K562 (cell line): ENCODE measurements at regions not wholly inside any gene's neighbourhood (a gene's known extent, or its start where the extent isn't known, plus 50 kb on each side); places are given as distances from the start of the nearest gene placed in this dataset.

Experiments
- ATAC-seq: fragments of 200-7000 bp; cut with Tn5 transposase; 3 replicates; pipeline ENCODE4 v1.9.1; 2020; ENCODE audit warnings: moderate library complexity
- BruUV-seq: library from RNA; stranded (reverse); fragments of 400-500 nt; replicated peaks from 2 replicates; lab custom pipeline; 2021; lab: Mats Ljungman, UMichigan
- CTCF ChIA-PET: fragments of 300-600 bp; formaldehyde crosslinking; extraction: SDS; loops from one replicate; lab custom pipeline; 2021; ENCODE audit warnings: low intra/inter-chr PET ratio; lab: Yijun Ruan, JAX
- POLR2A ChIA-PET: fragments of 300-600, 350-650 bp; sonication (Branson Sonifier 250); formaldehyde crosslinking; extraction: SDS; loops from one replicate; lab custom pipeline; 2021; ENCODE audit warnings: antibody characterized with exemption, inconsistent platforms; lab: Yijun Ruan, JAX
- DNase-seq, 4 experiments: peaks; one replicate each; pipeline versions ENCODE4 v3.0.0 to v3.0.0-alpha.2; 2011 to 2018; ENCODE audit warnings: low spot score in 3 of 4, mixed read lengths in 3 of 4; ENCODE audit errors: extremely low read depth in 1 of 4
- FAIRE-seq: peaks from 2 replicates; lab custom pipeline; 2011; peaks lifted over from hg19 to GRCh38; lab: Jason Lieb, UNC
- H2AFZ ChIP-seq: 2 replicates; pipeline ENCODE4 v1.6.0; 2011; ENCODE audit warnings: low read depth, low read length, control low read depth, inconsistent platforms
- H3K27ac ChIP-seq: fragments of 200-600 bp; 3 replicates; pipeline ENCODE4 v1.8.0; 2011; ENCODE audit warnings: low read depth, mild to moderate bottlenecking, control low read depth, inconsistent platforms, low read length, moderate library complexity, mixed read lengths; ENCODE audit errors: extremely low read depth
- H3K27me3 ChIP-seq, 2 experiments: fragments of 300-600 bp in 1 of 2; 2 replicates in 1 of 2; 3 replicates in 1 of 2; pipeline versions ENCODE4 v1.6.0 to v1.8.0; 2011; ENCODE audit warnings: inconsistent platforms in 2 of 2, low read length in 2 of 2, mild to moderate bottlenecking in 1 of 2, mixed read lengths in 1 of 2, moderate library complexity in 1 of 2; ENCODE audit not compliant: control insufficient read depth in 2 of 2, insufficient read depth in 2 of 2
- H3K36me3 ChIP-seq: fragments of 300-600 bp; 3 replicates; pipeline ENCODE4 v1.8.0; 2011; ENCODE audit warnings: mild to moderate bottlenecking, low read length, inconsistent platforms; ENCODE audit not compliant: control insufficient read depth, insufficient read depth
- H3K4me1 ChIP-seq, 2 experiments: fragments of 200-600 bp in 1 of 2; replicated peaks in 1 of 2; 2 replicates in 1 of 2; 3 replicates in 1 of 2; pipeline versions ENCODE4 v1.5.1 to v1.8.0; 2011; ENCODE audit warnings: inconsistent platforms in 2 of 2, low read length in 2 of 2, mild to moderate bottlenecking in 1 of 2, mixed read lengths in 1 of 2, moderate library complexity in 1 of 2; ENCODE audit not compliant: control insufficient read depth in 2 of 2, insufficient read depth in 2 of 2
- H3K4me2 ChIP-seq: 2 replicates; pipeline ENCODE4 v1.6.1; 2011; ENCODE audit warnings: low read length, control low read depth, inconsistent platforms, mixed read lengths; ENCODE audit not compliant: insufficient read depth
- H3K4me3 ChIP-seq: fragments of 200-600 bp; sonication (generic), shearing (Covaris generic); 2 replicates; pipeline ENCODE4 v1.5.1; 2016; ENCODE audit warnings: control low read depth, inconsistent platforms
- H3K79me2 ChIP-seq: fragments of 200-600 bp; 3 replicates; pipeline ENCODE4 v1.8.0; 2011; ENCODE audit warnings: low read length, inconsistent platforms; ENCODE audit not compliant: control insufficient read depth, insufficient read depth
- H3K9ac ChIP-seq, 2 experiments: 2 replicates each; pipeline versions ENCODE4 v1.6.0 to v1.6.1; 2011; ENCODE audit warnings: low read depth in 2 of 2, low read length in 2 of 2, control low read depth in 1 of 2, inconsistent platforms in 1 of 2, mild to moderate bottlenecking in 1 of 2, mixed read lengths in 1 of 2; ENCODE audit not compliant: insufficient read depth in 1 of 2
- H3K9me1 ChIP-seq: one replicate; pipeline ENCODE4 v1.6.0; 2011; ENCODE audit warnings: inconsistent platforms, mild to moderate bottlenecking, low read length, moderate library complexity; ENCODE audit not compliant: control insufficient read depth, insufficient read depth
- H3K9me3 ChIP-seq: replicated peaks from 2 replicates; pipeline ENCODE4 v1.5.1; 2011; ENCODE audit warnings: low read depth, low read length, inconsistent platforms; ENCODE audit not compliant: control insufficient read depth, insufficient read depth
- H4K20me1 ChIP-seq: replicated peaks from 2 replicates; pipeline ENCODE4 v1.6.1; 2011; ENCODE audit warnings: low read length, inconsistent platforms, mixed read lengths; ENCODE audit not compliant: control insufficient read depth, insufficient read depth
- C11orf30 ChIP-seq: fragments of 450-650 bp; IDR thresholded peaks from 2 replicates; pipeline ENCODE4 v1.6.1; 2016; ENCODE audit warnings: low read depth, mild to moderate bottlenecking
- HDGF ChIP-seq: fragments of 450-650 bp; IDR thresholded peaks from 2 replicates; pipeline ENCODE4 v1.6.1; 2016
- MCM7 ChIP-seq, 2 experiments: fragments of 450-650 bp; IDR thresholded peaks; 2 replicates each; pipeline ENCODE4 v1.6.1; 2016 to 2018
- MYC ChIP-seq, 2 experiments: fragments of 250-450 bp in 1 of 2; sonication (Bioruptor Pico) in 1 of 2; IDR thresholded peaks; 2 replicates each; pipeline versions ENCODE4 v1.5.1 to v1.6.1; 2012 to 2021; ENCODE audit warnings: low read depth in 2 of 2, borderline replicate concordance in 1 of 2, improper control_type of control experiment in 1 of 2, low read length in 1 of 2, mild to moderate bottlenecking in 1 of 2, moderate library complexity in 1 of 2
- SMAD2 ChIP-seq: fragments of 150-350 bp; IDR thresholded peaks from 2 replicates; pipeline ENCODE4 v1.6.1; 2014; ENCODE audit warnings: low read depth, mild to moderate bottlenecking, low read length
- TAL1 ChIP-seq: fragments of 450-650 bp; IDR thresholded peaks from 2 replicates; pipeline ENCODE4 v1.6.1; 2016; ENCODE audit warnings: mild to moderate bottlenecking
- ZNF124 ChIP-seq: sonication (generic); formaldehyde crosslinking; IDR thresholded peaks from 2 replicates; pipeline ENCODE4 v1.8.1; 2022; ENCODE audit warnings: missing genetic modification reagents
- ZNF140 ChIP-seq: fragments of 250-450 bp; sonication (Bioruptor Pico); IDR thresholded peaks from 2 replicates; pipeline ENCODE4 v1.8.0; 2021; ENCODE audit warnings: moderate library complexity, mild to moderate bottlenecking, inconsistent platforms
- ZNF347 ChIP-seq: fragments of 450-650 bp; formaldehyde crosslinking; IDR thresholded peaks from 2 replicates; pipeline ENCODE4 v1.4.0; 2020; ENCODE audit warnings: low read depth, mild to moderate bottlenecking, moderate library complexity
- ZNF408 ChIP-seq: fragments of 250-450 bp; sonication (Bioruptor Pico); IDR thresholded peaks from 2 replicates; pipeline ENCODE4 v1.4.0; 2020; ENCODE audit warnings: low read depth, mild to moderate bottlenecking, moderate library complexity
- ZNF75A ChIP-seq: fragments of 450-650 bp; formaldehyde crosslinking; IDR thresholded peaks from 2 replicates; pipeline ENCODE4 v1.4.0; 2020; ENCODE audit warnings: mild to moderate bottlenecking
- ZSCAN32 ChIP-seq: fragments of 450-650 bp; formaldehyde crosslinking; IDR thresholded peaks from 2 replicates; pipeline ENCODE4 v1.4.0; 2020; ENCODE audit warnings: mild to moderate bottlenecking, moderate library complexity
- WGBS: fragments of 100-300 bp; shearing (Covaris generic); methylation state at CpG from one replicate; pipeline ENCODE4 v1.1.6; 2016; ENCODE audit warnings: low coverage, mixed read lengths; ENCODE audit not compliant: insufficient coverage; ENCODE audit errors: missing lambda C conversion rate; 5-methylcytosine and 5-hydroxymethylcytosine counted together
- in situ Hi-C: fragments of 300-500 bp; cut with MboI; formaldehyde crosslinking; loops from 4 replicates; pipeline ENCODE4 v1.15.0; 2018; ENCODE audit warnings: inconsistent platforms, mixed read lengths
- intact Hi-C: fragments of 100-400 bp; cut with micrococcal nuclease; formaldehyde crosslinking; loops from 2 replicates; pipeline ENCODE4 v1.14.2; 2022
- TF ChIP-seq, protein P1 (sequence below): fragments of 450-650 bp; IDR thresholded peaks from 2 replicates; pipeline ENCODE4 v1.7.0; 2016; ENCODE audit warnings: borderline replicate concordance
- TF ChIP-seq, protein P2 (sequence below): fragments of 450-650 bp; IDR thresholded peaks from 2 replicates; pipeline ENCODE4 v1.6.1; 2016; ENCODE audit warnings: borderline replicate concordance
- TF ChIP-seq, protein P3 (sequence below): fragments of 250-450 bp; sonication (Bioruptor Pico); IDR thresholded peaks from 2 replicates; pipeline ENCODE4 v1.5.0; 2021; ENCODE audit warnings: mild to moderate bottlenecking, borderline replicate concordance
- TF ChIP-seq, protein P4 (sequence below): sonication (generic); formaldehyde crosslinking; IDR thresholded peaks from 2 replicates; pipeline ENCODE4 v1.5.0; 2020; ENCODE audit warnings: missing genetic modification reagents

DNA sequence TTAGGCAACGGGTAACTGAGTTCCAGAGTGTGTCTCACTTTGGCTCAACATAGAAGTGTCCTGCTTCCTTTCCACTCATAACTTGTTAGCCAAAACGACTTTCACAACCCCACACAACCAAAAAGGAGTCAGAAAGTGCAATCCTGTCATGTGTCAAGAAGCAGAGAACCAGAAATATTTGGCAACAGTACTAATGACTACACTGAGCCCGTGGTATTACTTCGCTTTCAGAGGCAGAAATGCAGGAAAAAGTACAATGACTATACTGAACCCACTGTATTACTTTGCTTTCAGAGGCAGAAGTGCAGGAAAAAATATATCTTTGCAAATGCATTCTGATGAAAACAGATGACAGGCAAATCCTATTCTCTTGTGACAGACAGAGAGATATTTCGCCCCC, 484.6 kb downstream of the KIF2B start (continued):
- TF ChIP-seq, protein P1, sequence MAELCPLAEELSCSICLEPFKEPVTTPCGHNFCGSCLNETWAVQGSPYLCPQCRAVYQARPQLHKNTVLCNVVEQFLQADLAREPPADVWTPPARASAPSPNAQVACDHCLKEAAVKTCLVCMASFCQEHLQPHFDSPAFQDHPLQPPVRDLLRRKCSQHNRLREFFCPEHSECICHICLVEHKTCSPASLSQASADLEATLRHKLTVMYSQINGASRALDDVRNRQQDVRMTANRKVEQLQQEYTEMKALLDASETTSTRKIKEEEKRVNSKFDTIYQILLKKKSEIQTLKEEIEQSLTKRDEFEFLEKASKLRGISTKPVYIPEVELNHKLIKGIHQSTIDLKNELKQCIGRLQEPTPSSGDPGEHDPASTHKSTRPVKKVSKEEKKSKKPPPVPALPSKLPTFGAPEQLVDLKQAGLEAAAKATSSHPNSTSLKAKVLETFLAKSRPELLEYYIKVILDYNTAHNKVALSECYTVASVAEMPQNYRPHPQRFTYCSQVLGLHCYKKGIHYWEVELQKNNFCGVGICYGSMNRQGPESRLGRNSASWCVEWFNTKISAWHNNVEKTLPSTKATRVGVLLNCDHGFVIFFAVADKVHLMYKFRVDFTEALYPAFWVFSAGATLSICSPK = no peak

DNA sequence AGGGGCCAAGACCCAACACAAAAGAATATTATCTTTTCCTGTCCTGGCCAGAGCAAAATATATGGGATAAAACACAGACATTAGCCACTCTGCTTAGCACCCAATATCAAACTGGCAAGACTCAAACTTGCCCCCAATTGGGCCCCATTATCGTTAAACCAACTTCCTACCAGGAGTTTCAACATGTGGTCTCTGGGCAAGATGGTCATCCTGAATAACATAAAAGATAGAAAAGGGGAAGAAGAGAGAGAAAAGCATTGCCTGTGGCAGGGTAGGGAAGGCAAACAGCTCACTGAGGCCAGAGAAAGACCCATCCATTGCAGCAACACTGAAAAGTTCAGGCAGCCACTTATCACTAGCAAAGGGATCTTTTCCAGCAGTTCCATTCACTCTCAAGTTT, 502.1 kb downstream of the KIF2B start:
- Histone ChIP-seq H3K36me3 (no peaks in the 10 kb centered on the region), H4K20me1 (no peaks in the 10 kb centered on the region), H3K27ac (no peak overlapping the region), H3K4me1 (no peaks in the 10 kb centered on the region), H3K9me3 (no peaks in the 10 kb centered on the region), H2AFZ (no peak overlapping the region), H3K9me1 (no peaks in the 10 kb centered on the region), H3K79me2 (no peaks in the 10 kb centered on the region), H3K9ac (no peak overlapping the region), H3K27me3 (no peaks in the 10 kb centered on the region), H3K4me2 (no peak overlapping the region), H3K4me3 (no peak overlapping the region)
- ATAC-seq (no peak), FAIRE-seq (no peak), DNase-seq (no peak)
- in situ Hi-C loops = no loop called here
- WGBS = 0% methylated on average over 1 of the region's 1 CpG
- no TSS peak for BruUV-seq
- POLR2A ChIA-PET = no interaction called here
- CTCF ChIA-PET = no interaction called here
- intact Hi-C loops = no loop called here
- TF ChIP-seq MYC (IDR thresholded peaks at IDR 0.05; ENCODE audit: low read depth, low read length) (no peak), MYC (CRISPR knock-in tag; IDR thresholded peaks at IDR 0.05; ENCODE audit: borderline replicate concordance, low read depth) (no peak), ZSCAN32 (CRISPR knock-in tag) (no peak), SMAD2 (no peak), ZNF140 (CRISPR knock-in tag) (no peak), HDGF (no peak), ZNF347 (CRISPR knock-in tag) (no peak), MCM7 (IDR thresholded peaks at IDR 0.05) (no peak), ZNF408 (CRISPR knock-in tag) (no peak), ZNF124 (no peak), ZNF75A (CRISPR knock-in tag) (no peak), C11orf30 (no peak), TAL1 (no peak)
- TF ChIP-seq, protein P2, sequence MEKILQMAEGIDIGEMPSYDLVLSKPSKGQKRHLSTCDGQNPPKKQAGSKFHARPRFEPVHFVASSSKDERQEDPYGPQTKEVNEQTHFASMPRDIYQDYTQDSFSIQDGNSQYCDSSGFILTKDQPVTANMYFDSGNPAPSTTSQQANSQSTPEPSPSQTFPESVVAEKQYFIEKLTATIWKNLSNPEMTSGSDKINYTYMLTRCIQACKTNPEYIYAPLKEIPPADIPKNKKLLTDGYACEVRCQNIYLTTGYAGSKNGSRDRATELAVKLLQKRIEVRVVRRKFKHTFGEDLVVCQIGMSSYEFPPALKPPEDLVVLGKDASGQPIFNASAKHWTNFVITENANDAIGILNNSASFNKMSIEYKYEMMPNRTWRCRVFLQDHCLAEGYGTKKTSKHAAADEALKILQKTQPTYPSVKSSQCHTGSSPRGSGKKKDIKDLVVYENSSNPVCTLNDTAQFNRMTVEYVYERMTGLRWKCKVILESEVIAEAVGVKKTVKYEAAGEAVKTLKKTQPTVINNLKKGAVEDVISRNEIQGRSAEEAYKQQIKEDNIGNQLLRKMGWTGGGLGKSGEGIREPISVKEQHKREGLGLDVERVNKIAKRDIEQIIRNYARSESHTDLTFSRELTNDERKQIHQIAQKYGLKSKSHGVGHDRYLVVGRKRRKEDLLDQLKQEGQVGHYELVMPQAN = no peak
- TF ChIP-seq, protein P3, sequence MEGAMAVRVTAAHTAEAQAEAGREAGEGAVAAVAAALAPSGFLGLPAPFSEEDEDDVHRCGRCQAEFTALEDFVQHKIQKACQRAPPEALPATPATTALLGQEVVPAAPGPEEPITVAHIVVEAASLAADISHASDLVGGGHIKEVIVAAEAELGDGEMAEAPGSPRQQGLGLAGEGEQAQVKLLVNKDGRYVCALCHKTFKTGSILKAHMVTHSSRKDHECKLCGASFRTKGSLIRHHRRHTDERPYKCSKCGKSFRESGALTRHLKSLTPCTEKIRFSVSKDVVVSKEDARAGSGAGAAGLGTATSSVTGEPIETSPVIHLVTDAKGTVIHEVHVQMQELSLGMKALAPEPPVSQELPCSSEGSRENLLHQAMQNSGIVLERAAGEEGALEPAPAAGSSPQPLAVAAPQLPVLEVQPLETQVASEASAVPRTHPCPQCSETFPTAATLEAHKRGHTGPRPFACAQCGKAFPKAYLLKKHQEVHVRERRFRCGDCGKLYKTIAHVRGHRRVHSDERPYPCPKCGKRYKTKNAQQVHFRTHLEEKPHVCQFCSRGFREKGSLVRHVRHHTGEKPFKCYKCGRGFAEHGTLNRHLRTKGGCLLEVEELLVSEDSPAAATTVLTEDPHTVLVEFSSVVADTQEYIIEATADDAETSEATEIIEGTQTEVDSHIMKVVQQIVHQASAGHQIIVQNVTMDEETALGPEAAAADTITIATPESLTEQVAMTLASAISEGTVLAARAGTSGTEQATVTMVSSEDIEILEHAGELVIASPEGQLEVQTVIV = no peak
- TF ChIP-seq, protein P4, sequence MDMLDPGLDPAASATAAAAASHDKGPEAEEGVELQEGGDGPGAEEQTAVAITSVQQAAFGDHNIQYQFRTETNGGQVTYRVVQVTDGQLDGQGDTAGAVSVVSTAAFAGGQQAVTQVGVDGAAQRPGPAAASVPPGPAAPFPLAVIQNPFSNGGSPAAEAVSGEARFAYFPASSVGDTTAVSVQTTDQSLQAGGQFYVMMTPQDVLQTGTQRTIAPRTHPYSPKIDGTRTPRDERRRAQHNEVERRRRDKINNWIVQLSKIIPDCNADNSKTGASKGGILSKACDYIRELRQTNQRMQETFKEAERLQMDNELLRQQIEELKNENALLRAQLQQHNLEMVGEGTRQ (CRISPR knock-in tag) = no peak
